HG02763 (cell line): ENCODE measurements at regions not wholly inside any gene's neighbourhood (a gene's known extent, or its start where the extent isn't known, plus 50 kb on each side); places are given as distances from the start of the nearest gene placed in this dataset.
"Not testable (repeated sequence)": the region's sequence is repeated elsewhere in the genome, so short reads cannot be mapped to it uniquely, and the experiment has no call there.

Experiments used
- ATAC-seq: cut with Tn5 transposase; IDR thresholded peaks from one replicate; pipeline ENCODE4 v1.9.1; 2021; ENCODE audit warnings: mild to moderate bottlenecking, moderate library complexity; ENCODE audit not compliant: unreplicated experiment

GRCh38 chr10:3331187-3331586 is 158.6 kb upstream of the PITRM1 start:
- ATAC-seq, result no peak

- ATAC-seq, result no peak
Measured at GRCh38 chr10:3330663-3331062, 158.1 kb upstream of the PITRM1 start.

- no peak for ATAC-seq
Measured at GRCh38 chr10:3325954-3326750, 153.6 kb upstream of the PITRM1 start.

GRCh38 chr10:3324612-3325038 is 152.0 kb upstream of the PITRM1 start:
- ATAC-seq, result no peak

- ATAC-seq, result no peak
Measured at GRCh38 chr10:3323865-3324498, 151.4 kb upstream of the PITRM1 start.

GRCh38 chr10:3321123-3321522 is 148.5 kb upstream of the PITRM1 start:
- ATAC-seq, result no peak

- ATAC-seq, result no peak
Measured at GRCh38 chr10:3319811-3320226, 147.2 kb upstream of the PITRM1 start.

GRCh38 chr10:3318480-3318807 is 145.9 kb upstream of the PITRM1 start:
- not testable (repeated sequence) for ATAC-seq

- not testable (repeated sequence) for ATAC-seq
Measured at GRCh38 chr10:3317553-3318479, 145.2 kb upstream of the PITRM1 start.

GRCh38 chr10:3314445-3315085 is 142.0 kb upstream of the PITRM1 start:
- ATAC-seq, result not testable (repeated sequence)

GRCh38 chr10:3313784-3314444 is 141.3 kb upstream of the PITRM1 start:
- not testable (repeated sequence) for ATAC-seq

- no peak for ATAC-seq
Measured at GRCh38 chr10:3312403-3312940, 139.9 kb upstream of the PITRM1 start.

GRCh38 chr10:3310016-3310784 is 137.6 kb upstream of the PITRM1 start:
- ATAC-seq, result no peak

- no peak for ATAC-seq
Measured at GRCh38 chr10:3306050-3306449, 133.5 kb upstream of the PITRM1 start.

- ATAC-seq, result no peak
Measured at GRCh38 chr10:3295582-3296151, 123.1 kb upstream of the PITRM1 start.

GRCh38 chr10:3294919-3295581 is 122.5 kb upstream of the PITRM1 start:
- ATAC-seq, result no peak

GRCh38 chr10:3293581-3294431 is 121.2 kb upstream of the PITRM1 start:
- no peak for ATAC-seq

- ATAC-seq, result no peak
Measured at GRCh38 chr10:3292636-3293035, 120.1 kb upstream of the PITRM1 start.
